ENCODE measurements at regions not wholly inside any gene's neighbourhood (a gene's known extent, or its start where the extent isn't known, plus 50 kb on each side); places are given as distances from the start of the nearest gene placed in this dataset.

DNA sequence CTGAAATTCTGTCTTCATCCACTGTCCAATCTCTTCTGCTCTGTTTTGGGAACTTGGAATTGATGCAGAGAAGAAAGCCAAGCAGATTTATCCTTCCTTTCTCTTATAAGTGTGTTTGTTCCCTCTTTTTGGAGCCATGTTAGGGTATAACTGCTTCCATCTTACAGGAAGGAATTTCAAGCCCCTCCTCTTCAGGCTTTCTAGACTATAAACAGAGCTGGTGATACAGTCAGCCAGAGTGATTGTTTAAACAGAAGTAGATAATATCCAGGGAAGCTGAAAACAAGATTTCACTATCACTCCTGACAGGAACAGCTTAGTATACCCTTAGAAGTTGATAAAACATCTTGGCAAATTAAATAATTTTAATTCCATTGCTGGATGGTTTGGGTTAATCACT, 102.1 kb upstream of the DMRT1 start:
- intact Hi-C loops (cut with DNase I), result loop anchor here in 2 of 10 donors (2.0 to 5.0 kb wide), 2 partner anchors 42 to 45 kb away; no protein-coding TSS in a partner anchor
- H3K4me1 ChIP-seq, result peaks cover 5 to 82% (median 43%) of the 10 kb centered on the region in 12 donors
- H3K27me3 ChIP-seq, result no peaks in the 10 kb centered on the region
- TF ChIP-seq, protein P1, sequence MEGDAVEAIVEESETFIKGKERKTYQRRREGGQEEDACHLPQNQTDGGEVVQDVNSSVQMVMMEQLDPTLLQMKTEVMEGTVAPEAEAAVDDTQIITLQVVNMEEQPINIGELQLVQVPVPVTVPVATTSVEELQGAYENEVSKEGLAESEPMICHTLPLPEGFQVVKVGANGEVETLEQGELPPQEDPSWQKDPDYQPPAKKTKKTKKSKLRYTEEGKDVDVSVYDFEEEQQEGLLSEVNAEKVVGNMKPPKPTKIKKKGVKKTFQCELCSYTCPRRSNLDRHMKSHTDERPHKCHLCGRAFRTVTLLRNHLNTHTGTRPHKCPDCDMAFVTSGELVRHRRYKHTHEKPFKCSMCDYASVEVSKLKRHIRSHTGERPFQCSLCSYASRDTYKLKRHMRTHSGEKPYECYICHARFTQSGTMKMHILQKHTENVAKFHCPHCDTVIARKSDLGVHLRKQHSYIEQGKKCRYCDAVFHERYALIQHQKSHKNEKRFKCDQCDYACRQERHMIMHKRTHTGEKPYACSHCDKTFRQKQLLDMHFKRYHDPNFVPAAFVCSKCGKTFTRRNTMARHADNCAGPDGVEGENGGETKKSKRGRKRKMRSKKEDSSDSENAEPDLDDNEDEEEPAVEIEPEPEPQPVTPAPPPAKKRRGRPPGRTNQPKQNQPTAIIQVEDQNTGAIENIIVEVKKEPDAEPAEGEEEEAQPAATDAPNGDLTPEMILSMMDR (IDR thresholded peaks at IDR 0.05), result no peak
- no peak for TF ChIP-seq POLR2A (IDR thresholded peaks at IDR 0.05)
- H3K27ac ChIP-seq, result peak overlapping the region in 11 of 12 donors; percentile 69 to 95 (median 88)
- H3K4me3 ChIP-seq, result no peak overlapping the region
- H3K9me3 ChIP-seq, result no peaks in the 10 kb centered on the region
- ATAC-seq, result no peak
- DNase-seq, result no peak
- H3K36me3 ChIP-seq, result peaks cover 0 to 82% (median 57%) of the 10 kb centered on the region in 9 donors

DNA sequence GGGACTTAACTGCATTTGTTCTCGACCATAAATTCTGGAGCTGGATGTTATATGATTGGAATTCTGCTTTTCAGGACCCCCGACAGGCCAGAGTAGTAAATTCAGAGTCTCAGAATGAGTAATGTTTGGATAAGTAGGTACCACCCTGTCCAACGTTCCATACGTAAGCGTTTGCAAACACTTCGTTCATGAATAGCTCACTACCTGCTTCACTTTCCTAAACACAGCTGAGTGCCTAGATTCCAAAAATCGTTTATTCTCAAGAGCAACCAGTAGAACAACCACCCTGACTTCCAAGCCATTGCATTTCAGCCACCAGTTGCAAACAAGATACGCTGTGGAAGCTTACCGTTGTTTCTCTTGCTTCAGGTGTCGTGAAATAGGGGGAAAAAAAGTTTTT, 101.3 kb upstream of the DMRT1 start:
- WGBS, 4 donors, result 83 to 90% (median 85%) methylated on average over 10 of the region's 10 CpGs
- Histone ChIP-seq H3K36me3 (peaks cover 0 to 91% (median 57%) of the 10 kb centered on the region in 9 donors), H3K4me1 (peaks cover 0 to 82% (median 42%) of the 10 kb centered on the region in 12 donors), H3K27ac (peak overlapping the region in 6 of 12 donors; percentile 78 to 95 (median 90)), H3K27me3 (no peaks in the 10 kb centered on the region), H3K4me3 (no peak overlapping the region), H3K9me3 (no peaks in the 10 kb centered on the region)
- no peak for DNase-seq
- no peak for ATAC-seq
- TF ChIP-seq, protein P1 (IDR thresholded peaks at IDR 0.05), result no peak
- no peak for TF ChIP-seq POLR2A (IDR thresholded peaks at IDR 0.05)
- intact Hi-C loops (cut with DNase I), result loop anchor here in 3 of 10 donors (2.0 to 5.0 kb wide), 3 partner anchors 31 to 88 kb away; no protein-coding TSS in a partner anchor

DNA sequence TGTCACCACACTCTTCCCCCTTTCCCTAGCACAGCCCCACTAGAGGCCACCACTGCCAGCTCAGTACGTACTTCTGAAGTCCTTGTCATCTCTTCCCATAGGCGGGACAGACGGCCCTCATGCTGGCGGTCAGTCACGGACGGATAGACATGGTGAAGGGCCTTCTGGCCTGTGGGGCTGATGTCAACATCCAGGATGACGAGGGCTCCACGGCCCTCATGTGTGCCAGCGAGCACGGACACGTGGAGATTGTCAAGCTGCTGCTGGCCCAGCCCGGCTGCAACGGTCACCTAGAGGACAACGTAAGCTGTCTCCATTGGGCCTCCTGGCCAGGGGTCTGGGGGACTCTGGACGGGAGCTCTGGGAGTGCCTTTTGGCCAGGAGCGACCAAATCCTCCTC, 99.4 kb upstream of the DMRT1 start:
- ATAC-seq, result no peak
- Histone ChIP-seq H3K27ac (peak overlapping the region in 7 of 12 donors; percentile 7 to 81 (median 77)), H3K36me3 (peaks cover 0 to 92% (median 50%) of the 10 kb centered on the region in 9 donors), H3K9me3 (no peaks in the 10 kb centered on the region), H3K4me1 (peaks cover 0 to 73% (median 39%) of the 10 kb centered on the region in 12 donors), H3K4me3 (no peak overlapping the region), H3K27me3 (no peaks in the 10 kb centered on the region)
- intact Hi-C loops (cut with DNase I), result loop anchor here in 2 of 10 donors (5.0 kb wide), 2 partner anchors 35 to 90 kb away; no protein-coding TSS in a partner anchor
- no peak for DNase-seq
- TF ChIP-seq, protein P1 (IDR thresholded peaks at IDR 0.05), result no peak
- no peak for TF ChIP-seq POLR2A (IDR thresholded peaks at IDR 0.05)
- WGBS, 4 donors, result 90 to 97% (median 95%) methylated on average over 13 to 16 of the region's 16 CpGs

DNA sequence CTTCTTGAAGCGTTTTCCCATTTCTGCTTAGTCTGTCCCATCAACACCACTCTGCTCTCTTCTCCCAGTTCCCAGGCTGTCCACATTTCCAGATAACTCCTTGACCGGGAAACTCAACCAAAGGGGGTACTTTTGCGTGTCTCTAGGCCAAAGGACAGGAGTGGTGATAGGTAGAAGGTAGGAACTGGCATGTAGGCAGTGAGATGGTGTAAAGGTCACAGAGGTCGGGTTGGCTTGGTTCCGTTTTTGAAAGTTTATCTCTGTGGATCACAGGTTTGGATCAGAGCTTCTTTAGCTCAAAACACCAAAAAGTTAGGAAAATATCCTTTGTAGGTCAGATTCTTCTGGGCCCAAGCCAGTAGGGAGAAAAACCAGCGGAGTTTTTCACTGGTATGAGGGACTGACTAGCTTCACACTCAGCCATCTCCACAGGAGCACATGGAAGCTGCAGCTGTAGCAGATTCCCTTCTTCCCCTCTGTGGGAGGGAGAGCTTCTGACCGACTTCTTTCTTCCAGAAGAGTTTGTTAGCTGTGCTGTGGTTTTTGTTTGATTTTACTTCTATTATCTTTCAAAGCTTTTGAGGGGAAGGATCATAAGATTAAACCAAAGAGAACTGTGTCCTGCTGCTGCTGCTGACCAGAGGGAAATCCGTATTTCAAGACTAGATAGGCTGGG, 98.4 kb upstream of the DMRT1 start:
- peaks cover 0 to 63% (median 35%) of the 10 kb centered on the region in 12 donors for H3K4me1 ChIP-seq
- TF ChIP-seq, protein P1 (IDR thresholded peaks at IDR 0.05), result no peak
- TF ChIP-seq POLR2A (IDR thresholded peaks at IDR 0.05), result no peak
- intact Hi-C loops (cut with DNase I), result loop anchor here in 2 of 10 donors (5.0 kb wide), 2 partner anchors 36 to 91 kb away; no protein-coding TSS in a partner anchor
- H3K4me3 ChIP-seq, result no peak overlapping the region
- H3K36me3 ChIP-seq, result peaks cover 0 to 98% (median 52%) of the 10 kb centered on the region in 9 donors
- H3K27me3 ChIP-seq, result no peaks in the 10 kb centered on the region
- no peaks in the 10 kb centered on the region for H3K9me3 ChIP-seq
- ATAC-seq, result no peak
- DNase-seq, result no peak
- H3K27ac ChIP-seq, result peak overlapping the region in 8 of 12 donors; percentile 7 to 81 (median 75)
- 73 to 86% (median 80%) methylated on average over 8 of the region's 8 CpGs for WGBS, 4 donors

Data from heart left ventricle (tissue), 16 donors.